ENCODE measurements at regions not wholly inside any gene's neighbourhood (a gene's known extent, or its start where the extent isn't known, plus 50 kb on each side); places are given as distances from the start of the nearest gene placed in this dataset.
A peak's percentile ranks its signal among the peaks of the same experiment; 100 is the strongest.

DNA sequence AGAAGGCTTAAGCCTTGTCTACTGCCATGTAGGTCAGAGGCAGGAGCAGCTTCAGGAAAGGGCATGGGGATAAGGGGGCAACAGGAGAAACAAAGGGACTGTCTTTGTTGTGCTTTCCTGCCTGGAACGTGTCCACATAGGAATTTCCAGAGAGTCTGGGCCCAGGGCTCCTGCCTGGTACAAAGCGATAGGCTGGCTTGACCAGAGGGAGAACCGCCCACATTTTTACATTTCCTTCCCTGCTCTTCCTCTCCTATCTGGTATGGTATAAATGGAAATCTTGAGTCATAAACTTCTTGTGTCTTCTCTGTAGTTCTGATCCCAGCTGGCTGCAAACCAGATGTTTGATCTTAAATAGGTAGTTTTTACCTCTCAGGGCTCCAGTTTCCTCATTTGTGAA lies 414.8 kb downstream of the HRH4 start:
- Histone ChIP-seq H3K9me3 (ENCODE audit: control insufficient read depth, insufficient read depth, low read length) (peaks cover 3% of the 10 kb centered on the region; the same call in 1 of the 2 replicates), H2BK5ac (ENCODE audit: low read depth, low read length, poor library complexity, severe bottlenecking) (no peak overlapping the region), H3K23ac (ENCODE audit: low read depth, low read length) (no peak overlapping the region), H3K27ac (ENCODE audit: insufficient read depth, low read length) (no peak overlapping the region), H2BK20ac (ENCODE audit: low read depth, low read length) (peak overlapping the region; percentile 41; the same call in 1 of the 2 replicates), H3K9me1 (ENCODE audit: insufficient read depth, low read length) (peaks cover 2% of the 10 kb centered on the region; the same call in 1 of the 2 replicates), H3K9ac (ENCODE audit: low read depth, low read length) (no peak overlapping the region), H3K79me1 (ENCODE audit: low read depth in 1 of 2, low read length in 2 of 2) (no peaks in the 10 kb centered on the region), H2AFZ (replicated peaks; ENCODE audit: low read length, poor library complexity) (no peak overlapping the region), H4K20me1 (ENCODE audit: insufficient read depth, low read length) (no peaks in the 10 kb centered on the region), H4K91ac (ENCODE audit: insufficient read depth, low read depth, low read length) (no peak overlapping the region), H3K36me3 (ENCODE audit: control insufficient read depth, insufficient read depth, low read length) (no peaks in the 10 kb centered on the region), H4K8ac (ENCODE audit: low read depth in 2 of 2, low read length in 2 of 2) (no peak overlapping the region; a peak in 1 of 4 replicates), H3K14ac (replicated peaks; ENCODE audit: low read depth, low read length) (no peak overlapping the region), H3K56ac (ENCODE audit: extremely low read depth, insufficient read depth, low read length) (no peak overlapping the region), H2BK15ac (ENCODE audit: low read depth, low read length) (peak overlapping the region; percentile 22; the same call in 1 of the 3 replicates), H3K27me3 (ENCODE audit: control insufficient read depth, insufficient read depth, low read length) (no peaks in the 10 kb centered on the region), H4K5ac (ENCODE audit: low read depth, low read length) (no peak overlapping the region), H3K18ac (ENCODE audit: low read depth, low read length) (peak overlapping the region; percentile 33; the same call in 1 of the 2 replicates), H3K4me1 (ENCODE audit: control insufficient read depth, insufficient read depth, low read length) (peaks cover 8% of the 10 kb centered on the region), H3K4me2 (ENCODE audit: low read depth, low read length) (no peak overlapping the region), H2AK5ac (ENCODE audit: low read depth, low read length) (peak overlapping the region; percentile 10; the same call in 1 of the 2 replicates), H3K4me3 (ENCODE audit: insufficient read depth, low read depth, low read length) (no peak overlapping the region), H3K4ac (ENCODE audit: low read depth, low read length) (peak overlapping the region; percentile 91), H2BK120ac (ENCODE audit: low read depth, low read length) (peak overlapping the region; percentile 85; the same call in 1 of the 2 replicates), H2AK9ac (replicated peaks; ENCODE audit: low read depth, low read length, poor library complexity) (no peak overlapping the region)
- CTCF ChIA-PET, result no interaction called here
- POLR2A ChIA-PET (ENCODE audit: unreplicated experiment), result no interaction called here
- in situ Hi-C loops (cut with MboI; ENCODE audit: low sequenced_read_pairs), result loop anchor here (10.0 kb wide), 1 partner anchor 480 kb away; the partner anchor contains the start of gene ZNF521
- BruUV-seq (replicated peaks), result no TSS peak
- intact Hi-C loops (cut with micrococcal nuclease), result loop anchor here (10.0 kb wide), 1 partner anchor 630 kb away; no protein-coding TSS in a partner anchor
- no CpG with 5 or more reads among the region's 3 CpGs for WGBS, 2 experiments (ENCODE audit: extremely low coverage in 2 of 2, insufficient read length in 1 of 2)
- ATAC-seq (ENCODE audit: low read depth), result no peak
- dilution Hi-C loops (cut with HindIII; ENCODE audit: low sequenced_read_pairs, unreplicated experiment), result no loop called here
- DNase-seq, result no peak
- TF ChIP-seq POLR2A (IDR thresholded peaks at IDR 0.05; ENCODE audit: low read depth, low read length), result no peak
- TF ChIP-seq MAZ (IDR thresholded peaks at IDR 0.05; ENCODE audit: borderline replicate concordance, low read depth, low read length), result no peak
